UCSD-AML1 (cell line): ENCODE measurements at regions not wholly inside any gene's neighbourhood (a gene's known extent, or its start where the extent isn't known, plus 50 kb on each side); places are given as distances from the start of the nearest gene placed in this dataset.

Source experiments
- DNase-seq: peaks from one replicate; lab custom pipeline; 2025; ENCODE audit not compliant: unreplicated experiment; lab: John Stamatoyannopoulos, UW

- DNase-seq, result no peak
These were observed 1332.0 kb upstream of the CRIM1 start for GRCh38 chr2:35023545-35023944.

GRCh38 chr2:35000453-35000852 is 1355.1 kb upstream of the CRIM1 start:
- DNase-seq, result no peak

GRCh38 chr2:34998741-34999140 is 1356.8 kb upstream of the CRIM1 start:
- DNase-seq, result no peak

- DNase-seq, result no peak
These were observed 1357.8 kb upstream of the CRIM1 start for GRCh38 chr2:34997779-34998178.

GRCh38 chr2:34995196-34995595 is 1360.4 kb upstream of the CRIM1 start:
- DNase-seq, result no peak

GRCh38 chr2:34991508-34992274 is 1363.9 kb upstream of the CRIM1 start:
- no peak for DNase-seq

GRCh38 chr2:34985474-34985873 is 1370.1 kb upstream of the CRIM1 start:
- DNase-seq, result peak; percentile 4

GRCh38 chr2:34980689-34981088 is 1374.9 kb upstream of the CRIM1 start:
- peak; percentile 4 for DNase-seq

- DNase-seq, result no peak
These were observed 1376.4 kb upstream of the CRIM1 start for GRCh38 chr2:34979148-34979547.

GRCh38 chr2:34961822-34962221 is 1362.7 kb upstream of the FAM98A start:
- DNase-seq, result no peak

GRCh38 chr2:34954758-34955157 is 1355.7 kb upstream of the FAM98A start:
- DNase-seq, result no peak

- no peak for DNase-seq
These were observed 1351.7 kb upstream of the FAM98A start for GRCh38 chr2:34950797-34951196.

GRCh38 chr2:34949316-34949715 is 1350.2 kb upstream of the FAM98A start:
- no peak for DNase-seq

GRCh38 chr2:34936089-34936488 is 1337.0 kb upstream of the FAM98A start:
- DNase-seq, result no peak

- no peak for DNase-seq
These were observed 1313.0 kb upstream of the FAM98A start for GRCh38 chr2:34912084-34912483.

- no peak for DNase-seq
These were observed 1311.0 kb upstream of the FAM98A start for GRCh38 chr2:34909992-34910705.

GRCh38 chr2:34907812-34908211 is 1308.7 kb upstream of the FAM98A start:
- no peak for DNase-seq

- no peak for DNase-seq
These were observed 1302.6 kb upstream of the FAM98A start for GRCh38 chr2:34901739-34902138.

- no peak for DNase-seq
These were observed 1300.0 kb upstream of the FAM98A start for GRCh38 chr2:34899079-34899478.

- DNase-seq, result no peak
These were observed 1293.7 kb upstream of the FAM98A start for GRCh38 chr2:34892766-34893165.

- no peak for DNase-seq
These were observed 1293.2 kb upstream of the FAM98A start for GRCh38 chr2:34892256-34892655.

- DNase-seq, result no peak
These were observed 1276.1 kb upstream of the FAM98A start for GRCh38 chr2:34875091-34875745.
